HUES64 (cell line): ENCODE measurements at regions not wholly inside any gene's neighbourhood (a gene's known extent, or its start where the extent isn't known, plus 50 kb on each side); places are given as distances from the start of the nearest gene placed in this dataset.
"Not testable (repeated sequence)": the region's sequence is repeated elsewhere in the genome, so short reads cannot be mapped to it uniquely, and the experiment has no call there.

Source experiments
- H3K27ac ChIP-seq: 2 replicates; pipeline ENCODE4 v1.7.0; 2013; ENCODE audit warnings: low read depth, low read length, inconsistent platforms
- H3K27me3 ChIP-seq: 2 replicates; pipeline ENCODE4 v1.6.1; 2013; ENCODE audit warnings: mild to moderate bottlenecking, low read length; ENCODE audit not compliant: insufficient read depth
- H3K36me3 ChIP-seq: 2 replicates; pipeline ENCODE4 v1.6.1; 2013; ENCODE audit warnings: mild to moderate bottlenecking, low read length; ENCODE audit not compliant: insufficient read depth
- H3K4me1 ChIP-seq: 2 replicates; pipeline ENCODE4 v1.6.1; 2013; ENCODE audit warnings: mild to moderate bottlenecking, low read length, moderate library complexity; ENCODE audit not compliant: insufficient read depth
- H3K4me3 ChIP-seq: 2 replicates; pipeline ENCODE4 v1.5.1; 2013; ENCODE audit warnings: mild to moderate bottlenecking, low read length, moderate library complexity
- H3K9ac ChIP-seq: 2 replicates; pipeline ENCODE4 v1.6.1; 2013; ENCODE audit warnings: mild to moderate bottlenecking, low read depth, low read length
- H3K9me3 ChIP-seq: 2 replicates; pipeline ENCODE4 v1.6.1; 2013; ENCODE audit warnings: low read depth, low read length; ENCODE audit not compliant: insufficient read depth
- WGBS: fragments of 150-250, 120-280 bp; methylation state at CpG from one replicate; pipeline ENCODE4 v1.1.7; 2013; ENCODE audit warnings: missing lambda C conversion rate; 5-methylcytosine and 5-hydroxymethylcytosine counted together

- no peaks in the 10 kb centered on the region for H3K27me3 ChIP-seq
- H3K9me3 ChIP-seq, result no peaks in the 10 kb centered on the region
- H3K9ac ChIP-seq, result no peak overlapping the region
- no peaks in the 10 kb centered on the region; the same call in 1 of the 2 replicates for H3K4me1 ChIP-seq
- no peaks in the 10 kb centered on the region for H3K36me3 ChIP-seq
- H3K27ac ChIP-seq, result no peak overlapping the region
- no peak overlapping the region for H3K4me3 ChIP-seq
Measured at GRCh38 chr2:67752969-67753368, 309.8 kb downstream of the C1D start.

GRCh38 chr2:67755156-67755882 is 307.5 kb downstream of the C1D start:
- no peak overlapping the region for H3K4me3 ChIP-seq

GRCh38 chr2:67760995-67761394 is 301.8 kb downstream of the C1D start:
- H3K4me1 ChIP-seq, result no peaks in the 10 kb centered on the region
- H3K27ac ChIP-seq, result no peak overlapping the region
- H3K9me3 ChIP-seq, result peaks cover 8% of the 10 kb centered on the region; the same call in 1 of the 2 replicates
- 67% methylated on average over 3 of the region's 3 CpGs for WGBS
- no peak overlapping the region for H3K9ac ChIP-seq
- H3K4me3 ChIP-seq, result no peak overlapping the region
- H3K27me3 ChIP-seq, result no peaks in the 10 kb centered on the region
- H3K36me3 ChIP-seq, result no peaks in the 10 kb centered on the region

More at GRCh38 chr2:67755156-67755882, 307.5 kb downstream of the C1D start:
- Histone ChIP-seq H3K4me1 (no peaks in the 10 kb centered on the region; the same call in 1 of the 2 replicates), H3K9me3 (no peaks in the 10 kb centered on the region), H3K36me3 (no peaks in the 10 kb centered on the region), H3K27me3 (no peaks in the 10 kb centered on the region), H3K9ac (no peak overlapping the region), H3K27ac (no peak overlapping the region)
- 93% methylated on average over 10 of the region's 11 CpGs for WGBS

- H3K4me3 ChIP-seq, result no peak overlapping the region
- H3K4me1 ChIP-seq, result no peaks in the 10 kb centered on the region
- H3K27me3 ChIP-seq, result no peaks in the 10 kb centered on the region
- H3K36me3 ChIP-seq, result no peaks in the 10 kb centered on the region
- no peak overlapping the region for H3K27ac ChIP-seq
- no peaks in the 10 kb centered on the region for H3K9me3 ChIP-seq
- 98% methylated on average over 2 of the region's 3 CpGs for WGBS
- H3K9ac ChIP-seq, result no peak overlapping the region
Measured at GRCh38 chr2:67771380-67771779, 291.4 kb downstream of the C1D start.

- no peaks in the 10 kb centered on the region for H3K36me3 ChIP-seq
- H3K4me3 ChIP-seq, result no peak overlapping the region
- H3K4me1 ChIP-seq, result no peaks in the 10 kb centered on the region
- 89% methylated on average over 9 of the region's 9 CpGs for WGBS
- H3K27ac ChIP-seq, result no peak overlapping the region
- H3K27me3 ChIP-seq, result no peaks in the 10 kb centered on the region
- H3K9me3 ChIP-seq, result no peaks in the 10 kb centered on the region
- H3K9ac ChIP-seq, result no peak overlapping the region
Measured at GRCh38 chr2:67772216-67773170, 290.3 kb downstream of the C1D start.

- no peak overlapping the region for H3K4me3 ChIP-seq
- 97% methylated on average over 3 of the region's 3 CpGs for WGBS
- H3K4me1 ChIP-seq, result no peaks in the 10 kb centered on the region
- H3K27ac ChIP-seq, result no peak overlapping the region
- H3K9me3 ChIP-seq, result no peaks in the 10 kb centered on the region
- no peaks in the 10 kb centered on the region for H3K36me3 ChIP-seq
- H3K27me3 ChIP-seq, result no peaks in the 10 kb centered on the region
- no peak overlapping the region for H3K9ac ChIP-seq
Measured at GRCh38 chr2:67773851-67774250, 289.0 kb downstream of the C1D start.

GRCh38 chr2:67776276-67776675 is 286.5 kb downstream of the C1D start:
- 86% methylated on average over 2 of the region's 2 CpGs for WGBS
- Histone ChIP-seq H3K4me1 (no peaks in the 10 kb centered on the region), H3K27me3 (no peaks in the 10 kb centered on the region), H3K27ac (no peak overlapping the region), H3K9me3 (no peaks in the 10 kb centered on the region), H3K9ac (no peak overlapping the region), H3K4me3 (no peak overlapping the region), H3K36me3 (no peaks in the 10 kb centered on the region)

- Histone ChIP-seq H3K36me3 (no peaks in the 10 kb centered on the region), H3K9ac (no peak overlapping the region), H3K4me1 (no peaks in the 10 kb centered on the region), H3K9me3 (no peaks in the 10 kb centered on the region), H3K27ac (no peak overlapping the region), H3K27me3 (no peaks in the 10 kb centered on the region), H3K4me3 (no peak overlapping the region)
- 97% methylated on average over 1 of the region's 1 CpG for WGBS
Measured at GRCh38 chr2:67777010-67777409, 285.8 kb downstream of the C1D start.

- 100% methylated on average over 1 of the region's 1 CpG for WGBS
- H3K9ac ChIP-seq, result no peak overlapping the region
- H3K27ac ChIP-seq, result no peak overlapping the region
- H3K4me3 ChIP-seq, result no peak overlapping the region
- H3K27me3 ChIP-seq, result no peaks in the 10 kb centered on the region
- no peaks in the 10 kb centered on the region for H3K36me3 ChIP-seq
- H3K4me1 ChIP-seq, result no peaks in the 10 kb centered on the region
- H3K9me3 ChIP-seq, result no peaks in the 10 kb centered on the region
Measured at GRCh38 chr2:67777836-67778429, 284.9 kb downstream of the C1D start.

GRCh38 chr2:67780841-67781240 is 282.0 kb downstream of the C1D start:
- WGBS, result 83% methylated on average over 5 of the region's 5 CpGs

GRCh38 chr2:67782443-67782842 is 280.4 kb downstream of the C1D start:
- H3K27me3 ChIP-seq, result no peaks in the 10 kb centered on the region
- H3K4me1 ChIP-seq, result no peaks in the 10 kb centered on the region
- no peak overlapping the region for H3K9ac ChIP-seq
- 90% methylated on average over 4 of the region's 4 CpGs for WGBS
- no peak overlapping the region for H3K4me3 ChIP-seq
- no peaks in the 10 kb centered on the region for H3K36me3 ChIP-seq
- no peak overlapping the region for H3K27ac ChIP-seq
- no peaks in the 10 kb centered on the region for H3K9me3 ChIP-seq

More at GRCh38 chr2:67780841-67781240, 282.0 kb downstream of the C1D start:
- H3K4me1 ChIP-seq, H3K27ac ChIP-seq, H3K9ac ChIP-seq, H3K9me3 ChIP-seq, H3K36me3 ChIP-seq, H3K4me3 ChIP-seq, H3K27me3 ChIP-seq: not testable (repeated sequence)
